Sigmoid colon (tissue), 4 donors: ENCODE measurements at regions not wholly inside any gene's neighbourhood (a gene's known extent, or its start where the extent isn't known, plus 50 kb on each side); places are given as distances from the start of the nearest gene placed in this dataset.
"Not testable (repeated sequence)": the region's sequence is repeated elsewhere in the genome, so short reads cannot be mapped to it uniquely, and the experiment has no call there.

Experiments used
- CTCF ChIP-seq, 4 experiments: fragments of 450-650 bp in 3 of 4; fragments of 200-600 bp in 1 of 4; IDR thresholded peaks; one replicate each; pipeline ENCODE4 v1.5.1; 2016 to 2019; ENCODE audit warnings: antibody characterized with exemption in 4 of 4, mild to moderate bottlenecking in 3 of 4, moderate library complexity in 2 of 4
- POLR2AphosphoS5 ChIP-seq, 4 donors: sonication (generic); formaldehyde crosslinking; IDR thresholded peaks; one replicate each; pipeline ENCODE4 v1.6.1; 2017; ENCODE audit warnings: antibody characterized with exemption in 4 of 4

GRCh38 chr1:849873-850272 is 73.8 kb upstream of the SAMD11 start:
- TF ChIP-seq CTCF, POLR2AphosphoS5 (IDR thresholded peaks at IDR 0.05): not testable (repeated sequence)
